Lower leg skin (tissue), 4 donors: ENCODE measurements at regions not wholly inside any gene's neighbourhood (a gene's known extent, or its start where the extent isn't known, plus 50 kb on each side); places are given as distances from the start of the nearest gene placed in this dataset.

ENCODE experiments used
- DNase-seq, 2 donors: peaks; one replicate each; pipeline ENCODE4 v3.0.0-alpha.2; 2019; ENCODE audit warnings: low spot score in 2 of 2
- H3K4me3 ChIP-seq: fragments of 200-600 bp; sonication (generic); 2 replicates; pipeline ENCODE4 v1.5.1; 2017; ENCODE audit warnings: mild to moderate bottlenecking, low read depth; ENCODE audit not compliant: poor library complexity, severe bottlenecking
- CTCF ChIP-seq, 3 donors: fragments of 450-650 bp; IDR thresholded peaks; one replicate each; pipeline ENCODE4 v1.5.1; 2016; ENCODE audit warnings: antibody characterized with exemption in 3 of 3, mild to moderate bottlenecking in 3 of 3, moderate library complexity in 2 of 3
- POLR2A ChIP-seq, 2 donors: fragments of 450-650 bp; IDR thresholded peaks; one replicate each; pipeline ENCODE4 v1.6.1; 2016 to 2017; ENCODE audit warnings: antibody characterized with exemption in 2 of 2, mild to moderate bottlenecking in 1 of 2, moderate library complexity in 1 of 2
- WGBS, 2 donors: methylation state at CpG; one replicate each; pipeline ENCODE4 v1.1.5; 2018; 5-methylcytosine and 5-hydroxymethylcytosine counted together
- intact Hi-C: fragments of 100-400 bp; cut with DNase I; formaldehyde crosslinking; loops from one replicate; pipeline ENCODE4 v1.15.0; 2023; ENCODE audit warnings: low total_unique reads

DNA sequence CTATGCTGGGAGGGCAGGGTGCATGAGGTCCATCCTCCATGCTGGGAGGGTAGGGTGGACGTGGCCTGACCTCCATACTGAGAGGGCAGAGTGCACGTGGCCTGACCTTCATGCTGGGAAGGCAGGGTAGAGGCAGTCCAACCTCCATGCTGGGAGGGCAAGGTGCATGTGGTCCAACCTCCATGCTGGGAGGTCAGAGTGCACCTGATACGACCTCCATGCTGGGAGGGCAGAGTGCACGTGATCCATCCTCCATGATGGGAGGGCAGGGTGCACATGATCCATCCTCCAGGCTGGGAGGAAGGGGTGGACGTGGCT, 622.2 kb downstream of the BRD1 start:
- no peak overlapping the region for H3K4me3 ChIP-seq
- TF ChIP-seq POLR2A (IDR thresholded peaks at IDR 0.05) (no peak), CTCF (IDR thresholded peaks at IDR 0.05) (no peak)
- DNase-seq: peak in 1 of 2 donors; percentile 68
- WGBS, 2 donors: 70 to 74% methylated on average over 5 of the region's 5 CpGs
- intact Hi-C loops: no loop called here

DNA sequence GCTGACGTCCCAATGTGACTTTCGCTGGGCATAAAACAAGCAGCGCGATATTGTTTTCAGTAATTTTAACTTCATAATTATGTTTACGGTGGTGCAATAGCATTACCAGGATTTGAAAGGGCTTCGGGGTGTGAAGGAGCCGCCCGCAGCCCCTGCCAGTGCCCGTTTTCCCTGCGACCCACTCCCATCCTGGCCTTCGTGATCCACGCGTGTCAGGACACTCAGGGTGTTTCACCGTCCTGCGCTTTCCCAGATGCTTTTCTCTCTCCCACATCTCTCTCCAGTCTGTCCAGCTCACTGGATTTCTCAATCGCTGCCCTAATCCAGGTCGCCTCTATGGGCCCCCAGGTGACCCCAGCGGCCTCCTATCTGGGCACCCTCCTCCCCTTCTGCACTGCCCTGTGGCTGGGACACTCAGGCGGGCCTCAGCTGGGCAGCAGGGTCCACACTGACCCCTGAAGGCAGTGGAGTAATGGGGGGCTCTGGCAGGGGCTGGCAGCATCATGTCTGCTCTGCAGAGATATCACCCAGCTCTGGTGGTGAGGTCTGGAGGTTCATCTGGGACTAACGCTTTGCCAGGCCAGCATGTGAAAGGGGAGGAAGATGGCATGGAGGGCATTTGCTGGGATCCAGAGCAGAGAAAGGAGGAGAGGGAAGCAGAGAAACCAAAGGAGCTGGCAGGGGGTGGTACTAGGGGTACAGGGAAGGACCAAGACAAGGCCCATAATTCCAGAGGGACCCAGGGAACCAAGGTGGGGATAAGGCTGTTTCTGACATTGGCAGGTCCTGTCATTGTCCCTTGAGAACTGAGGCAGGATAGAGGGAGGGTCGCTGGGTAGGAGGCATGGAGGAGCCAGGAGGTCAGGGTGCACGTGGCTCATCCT, 622.8 kb downstream of the BRD1 start:
- peak in 1 of 2 donors; percentile 80 for DNase-seq
- TF ChIP-seq CTCF (IDR thresholded peaks at IDR 0.05): no peak
- TF ChIP-seq POLR2A (IDR thresholded peaks at IDR 0.05): no peak
- H3K4me3 ChIP-seq: no peak overlapping the region
- intact Hi-C loops: no loop called here
- WGBS, 2 donors: 84% methylated on average over 22 of the region's 22 CpGs

- intact Hi-C loops: no loop called here
- 83 to 85% methylated on average over 32 of the region's 32 CpGs for WGBS, 2 donors
- H3K4me3 ChIP-seq: no peak overlapping the region
- DNase-seq: peak in 1 of 2 donors; percentile 72
- no peak for TF ChIP-seq CTCF (IDR thresholded peaks at IDR 0.05)
These were observed 623.6 kb downstream of the BRD1 start for GRCh38 chr22:49203859-49204598.

DNA sequence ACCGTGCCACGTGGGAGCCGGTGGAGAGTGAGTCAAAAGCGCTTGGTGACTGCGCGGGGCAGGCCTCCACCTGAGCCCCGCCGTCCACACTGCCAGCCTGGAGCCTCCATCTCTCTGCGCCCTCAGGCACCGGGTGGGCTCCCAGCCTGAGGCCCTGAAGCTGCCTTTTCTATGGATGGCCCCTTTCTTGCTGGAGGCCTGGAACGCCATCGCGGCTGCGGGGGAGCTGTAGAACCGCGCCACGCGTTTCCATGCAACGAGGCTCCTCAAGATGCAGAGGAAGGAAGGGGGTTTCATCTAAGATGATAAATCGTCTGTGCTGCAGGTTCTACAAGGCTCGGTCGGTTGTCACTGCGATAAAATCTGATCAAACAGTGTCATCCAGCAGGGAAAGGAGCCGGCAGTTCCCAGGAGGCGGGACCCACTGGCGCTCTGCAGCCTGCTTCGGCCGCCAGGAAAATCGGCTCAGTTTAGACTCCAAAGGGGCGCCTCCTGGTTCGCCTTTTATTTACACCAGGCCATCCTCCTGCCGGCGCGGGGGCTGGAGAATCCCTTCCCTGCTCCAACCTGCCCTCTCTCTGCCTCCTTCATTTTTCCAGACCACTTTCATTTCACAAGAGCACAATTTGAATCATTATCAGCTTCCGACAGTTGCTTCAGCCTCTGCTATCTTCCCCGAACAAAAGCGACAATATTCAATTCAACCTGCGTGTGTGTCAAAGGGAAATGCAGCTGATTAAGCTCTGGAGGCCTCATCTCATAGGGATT, 624.4 kb downstream of the BRD1 start:
- TF ChIP-seq CTCF (IDR thresholded peaks at IDR 0.05): no peak
- no peak for TF ChIP-seq POLR2A (IDR thresholded peaks at IDR 0.05)
- DNase-seq: peak in 1 of 2 donors; percentile 75
- intact Hi-C loops: no loop called here
- WGBS, 2 donors: 74 to 76% methylated on average over 37 to 38 of the region's 38 CpGs
- H3K4me3 ChIP-seq: no peak overlapping the region

DNA sequence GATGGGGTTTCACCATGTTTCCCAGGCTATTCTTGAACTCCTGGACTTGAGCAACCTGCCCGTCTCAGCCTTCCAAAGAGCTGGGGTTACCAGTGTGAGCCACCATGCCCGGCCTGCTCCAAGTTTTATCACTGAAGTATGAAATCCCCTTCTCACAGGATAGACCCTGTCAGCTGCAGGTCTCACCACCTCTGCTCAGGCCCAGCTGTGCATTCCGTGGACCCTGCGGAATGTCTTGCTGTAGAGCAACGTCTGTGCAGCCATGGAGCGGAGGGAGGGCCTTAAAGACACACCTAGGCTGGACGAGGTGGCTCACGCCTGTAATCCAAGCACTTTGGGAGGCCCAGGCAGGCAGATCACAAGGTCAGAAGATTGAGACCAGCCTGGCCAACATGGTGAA, 625.4 kb downstream of the BRD1 start:
- no peak for TF ChIP-seq CTCF (IDR thresholded peaks at IDR 0.05)
- 72 to 81% methylated on average over 8 of the region's 8 CpGs for WGBS, 2 donors
- H3K4me3 ChIP-seq: no peak overlapping the region
- intact Hi-C loops: no loop called here
- DNase-seq: peak in 1 of 2 donors; percentile 68
